Astrocyte of the cerebellum (primary cell): ENCODE measurements at regions not wholly inside any gene's neighbourhood (a gene's known extent, or its start where the extent isn't known, plus 50 kb on each side); places are given as distances from the start of the nearest gene placed in this dataset.

Source experiments
- DNase-seq: peaks from one replicate; pipeline ENCODE4 v3.0.0-alpha.2; 2011; ENCODE audit warnings: low read depth
- H3K4me3 ChIP-seq: 2 replicates; pipeline ENCODE4 v1.5.1; 2011; ENCODE audit warnings: mild to moderate bottlenecking, low read depth, low read length, moderate library complexity
- in situ Hi-C: cut with HindIII; loops from 2 replicates; pipeline ENCODE4 v1.10.0; 2017; ENCODE audit warnings: low sequenced_read_pairs
- TF ChIP-seq, protein P1 (sequence below): IDR thresholded peaks from 2 replicates; pipeline ENCODE4 v1.5.1; 2012; ENCODE audit warnings: low read length, low read depth, moderate library complexity, mild to moderate bottlenecking; ENCODE audit errors: missing control alignments

DNA sequence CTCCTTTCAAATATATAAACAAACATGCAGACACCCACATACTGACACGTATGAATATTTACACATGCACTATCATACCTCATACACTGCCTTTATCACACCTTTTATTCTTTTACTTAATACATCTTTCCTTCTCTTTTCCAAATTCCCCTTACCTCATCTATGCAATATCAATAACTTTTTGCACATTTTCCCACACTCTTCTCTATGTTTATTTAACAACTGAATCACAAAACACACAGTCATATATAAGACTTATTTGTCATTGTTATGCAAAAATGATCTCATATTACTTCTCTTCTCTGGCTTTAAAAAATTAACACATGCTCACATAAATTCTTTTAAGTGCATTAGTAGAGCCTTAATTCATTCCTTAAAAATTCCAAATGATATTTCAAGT lies 461.4 kb downstream of the DIPK2A start:
- in situ Hi-C loops, result no loop called here

DNA sequence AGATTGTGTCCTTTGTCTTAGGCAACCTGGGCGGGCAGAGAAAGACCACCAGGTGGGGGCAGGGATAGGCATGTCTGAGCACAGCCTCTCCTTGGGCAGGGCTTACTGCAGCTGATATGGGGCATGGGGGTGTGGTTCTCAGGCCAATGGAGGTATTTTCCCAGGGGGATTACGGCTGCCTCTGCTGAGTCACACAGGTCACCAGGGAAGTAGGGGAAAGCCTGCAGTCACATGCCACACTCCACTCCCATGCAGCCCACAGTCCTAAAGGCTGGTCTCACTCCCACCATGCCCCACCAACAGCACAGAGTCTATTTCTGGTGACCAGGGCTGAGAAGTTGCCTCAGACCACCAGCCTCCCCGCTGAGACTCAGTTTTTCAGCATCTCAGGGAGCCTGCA lies 466.4 kb downstream of the DIPK2A start:
- no peak overlapping the region for H3K4me3 ChIP-seq
- TF ChIP-seq, protein P1, sequence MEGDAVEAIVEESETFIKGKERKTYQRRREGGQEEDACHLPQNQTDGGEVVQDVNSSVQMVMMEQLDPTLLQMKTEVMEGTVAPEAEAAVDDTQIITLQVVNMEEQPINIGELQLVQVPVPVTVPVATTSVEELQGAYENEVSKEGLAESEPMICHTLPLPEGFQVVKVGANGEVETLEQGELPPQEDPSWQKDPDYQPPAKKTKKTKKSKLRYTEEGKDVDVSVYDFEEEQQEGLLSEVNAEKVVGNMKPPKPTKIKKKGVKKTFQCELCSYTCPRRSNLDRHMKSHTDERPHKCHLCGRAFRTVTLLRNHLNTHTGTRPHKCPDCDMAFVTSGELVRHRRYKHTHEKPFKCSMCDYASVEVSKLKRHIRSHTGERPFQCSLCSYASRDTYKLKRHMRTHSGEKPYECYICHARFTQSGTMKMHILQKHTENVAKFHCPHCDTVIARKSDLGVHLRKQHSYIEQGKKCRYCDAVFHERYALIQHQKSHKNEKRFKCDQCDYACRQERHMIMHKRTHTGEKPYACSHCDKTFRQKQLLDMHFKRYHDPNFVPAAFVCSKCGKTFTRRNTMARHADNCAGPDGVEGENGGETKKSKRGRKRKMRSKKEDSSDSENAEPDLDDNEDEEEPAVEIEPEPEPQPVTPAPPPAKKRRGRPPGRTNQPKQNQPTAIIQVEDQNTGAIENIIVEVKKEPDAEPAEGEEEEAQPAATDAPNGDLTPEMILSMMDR, result no peak
- in situ Hi-C loops, result no loop called here
- no peak for DNase-seq

More for the DNA sequence above, 461.4 kb downstream of the DIPK2A start:
- TF ChIP-seq, protein P1, result no peak
- DNase-seq, result no peak
- H3K4me3 ChIP-seq, result no peak overlapping the region

DNA sequence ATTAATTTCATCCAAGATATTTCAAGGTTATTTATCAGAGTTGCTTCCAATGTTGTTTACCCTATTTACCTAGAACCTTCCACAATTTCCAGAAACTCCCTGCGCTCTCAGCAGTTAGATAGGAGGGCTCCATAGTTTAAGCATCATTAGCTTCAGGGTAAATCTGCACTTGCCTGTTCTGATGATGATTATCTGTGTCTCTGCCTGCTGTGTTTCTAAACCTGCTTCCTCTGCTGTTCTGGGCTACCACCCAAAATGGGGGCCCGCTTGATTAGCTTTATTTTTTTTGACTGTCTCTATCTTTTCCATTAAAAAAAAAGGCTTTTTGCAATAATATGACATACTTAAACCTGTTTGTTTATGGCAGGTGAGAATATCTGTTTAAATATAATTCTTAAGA lies 472.4 kb downstream of the DIPK2A start:
- in situ Hi-C loops, result no loop called here

GRCh38 chr3:144444546-144444945 lies 472.9 kb downstream of the DIPK2A start:
- DNase-seq, result no peak
- in situ Hi-C loops, result no loop called here
- H3K4me3 ChIP-seq, result no peak overlapping the region
- TF ChIP-seq, protein P1, result no peak

More for the DNA sequence above, 472.4 kb downstream of the DIPK2A start:
- DNase-seq, result no peak
- TF ChIP-seq, protein P1, result no peak
- no peak overlapping the region for H3K4me3 ChIP-seq

GRCh38 chr3:144455841-144456440 lies 484.3 kb downstream of the DIPK2A start:
- no peak for DNase-seq
- no peak overlapping the region for H3K4me3 ChIP-seq
- in situ Hi-C loops, result no loop called here
- TF ChIP-seq, protein P1, result no peak

- TF ChIP-seq, protein P1, result no peak
- no peak overlapping the region for H3K4me3 ChIP-seq
- in situ Hi-C loops, result no loop called here
- DNase-seq, result no peak
Measured at GRCh38 chr3:144457758-144458157, 486.1 kb downstream of the DIPK2A start.
